GM19351 (cell line): ENCODE measurements at regions not wholly inside any gene's neighbourhood (a gene's known extent, or its start where the extent isn't known, plus 50 kb on each side); places are given as distances from the start of the nearest gene placed in this dataset.
"Not testable (repeated sequence)": the region's sequence is repeated elsewhere in the genome, so short reads cannot be mapped to it uniquely, and the experiment has no call there.

Experiments
- ATAC-seq: cut with Tn5 transposase; IDR thresholded peaks from one replicate; pipeline ENCODE4 v1.9.1; 2021; ENCODE audit warnings: mild to moderate bottlenecking, moderate library complexity; ENCODE audit not compliant: unreplicated experiment

DNA sequence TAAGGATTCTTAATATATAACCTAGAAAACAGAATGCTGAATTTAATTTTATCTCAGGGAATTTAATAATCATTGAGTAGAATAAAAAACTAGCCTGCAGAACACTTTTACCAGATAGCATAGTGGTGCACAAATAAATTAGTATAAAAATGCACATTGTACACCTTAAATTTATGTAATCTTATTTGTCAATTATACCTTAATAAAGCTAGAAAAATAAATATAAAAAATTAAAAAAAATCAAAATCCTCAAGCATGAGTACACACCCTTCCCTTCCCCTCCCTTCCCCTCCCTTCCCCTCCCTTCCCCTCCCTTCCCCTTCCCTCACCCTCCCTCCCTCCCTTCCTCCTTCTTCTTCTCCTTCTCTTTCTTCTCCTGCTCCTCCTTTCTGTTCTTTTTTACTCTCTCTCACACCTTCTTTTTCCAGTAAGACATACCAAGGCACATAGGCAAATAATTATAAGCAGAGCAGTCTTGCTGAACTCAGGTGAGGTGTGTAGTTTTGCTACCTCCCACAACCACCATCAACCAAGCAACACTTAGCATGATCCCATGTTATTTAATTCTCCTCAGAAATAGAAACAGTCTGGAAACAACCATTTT is 1395.0 kb downstream of the ZPLD1 start:
- ATAC-seq: no peak

GRCh38 chr3:103847081-103848062 is 1412.6 kb downstream of the ZPLD1 start:
- ATAC-seq: no peak

DNA sequence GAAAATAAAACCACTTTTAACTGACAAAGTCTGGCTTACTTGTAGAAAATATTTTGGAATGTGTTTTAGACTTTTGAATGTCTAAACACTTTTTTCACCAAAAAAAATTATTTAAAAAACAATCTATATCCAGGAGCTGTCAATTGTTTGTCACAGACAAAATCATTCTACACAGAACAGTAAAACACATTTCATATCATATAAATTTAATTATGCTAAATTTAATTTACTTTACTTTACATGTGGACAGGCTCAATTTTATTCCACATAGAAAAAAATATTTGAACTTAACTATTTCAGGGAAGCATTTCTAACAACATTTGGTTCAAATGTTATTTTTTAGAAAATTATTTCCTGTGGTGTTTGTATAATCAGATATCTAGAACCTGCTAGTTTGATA is 1417.0 kb downstream of the ZPLD1 start:
- no peak for ATAC-seq

DNA sequence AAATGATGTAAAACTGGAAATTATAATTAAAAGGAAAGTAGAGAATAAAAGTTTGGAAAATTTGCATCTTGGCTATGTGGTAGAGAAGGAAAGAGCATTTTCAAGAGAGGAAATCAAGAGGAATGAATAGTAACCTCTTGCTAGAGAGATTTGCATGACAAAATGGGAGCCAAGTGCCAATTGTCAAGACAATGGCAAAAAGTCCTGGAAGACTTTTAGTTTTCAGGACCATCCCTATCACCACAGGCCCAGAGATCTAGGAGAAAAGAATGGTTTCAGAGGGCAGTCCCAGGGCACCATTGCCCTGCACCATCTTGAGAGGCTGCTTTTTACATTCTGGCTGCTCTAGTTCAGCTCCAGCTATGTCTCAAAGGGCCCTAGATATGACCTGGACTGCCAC is 1427.6 kb downstream of the ZPLD1 start:
- no peak for ATAC-seq

DNA sequence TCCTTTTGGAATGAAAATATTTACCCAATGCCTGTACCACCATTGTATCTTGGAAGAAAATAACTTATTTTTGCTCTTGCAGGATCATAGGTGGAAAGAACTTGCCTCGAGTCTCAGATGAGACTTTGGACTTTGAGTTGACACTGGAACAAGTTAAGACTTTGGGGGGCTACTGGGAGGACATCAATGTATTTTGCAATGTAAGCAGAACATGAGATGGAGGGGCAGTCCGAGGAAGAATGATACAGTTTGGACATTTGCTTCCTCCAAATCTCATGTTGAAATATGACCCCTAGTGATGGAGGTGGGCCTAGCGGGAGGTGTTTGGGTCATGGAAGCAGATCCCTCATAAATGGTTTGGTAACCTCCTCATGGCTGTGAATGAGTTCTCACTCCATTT is 1428.6 kb downstream of the ZPLD1 start:
- no peak for ATAC-seq

DNA sequence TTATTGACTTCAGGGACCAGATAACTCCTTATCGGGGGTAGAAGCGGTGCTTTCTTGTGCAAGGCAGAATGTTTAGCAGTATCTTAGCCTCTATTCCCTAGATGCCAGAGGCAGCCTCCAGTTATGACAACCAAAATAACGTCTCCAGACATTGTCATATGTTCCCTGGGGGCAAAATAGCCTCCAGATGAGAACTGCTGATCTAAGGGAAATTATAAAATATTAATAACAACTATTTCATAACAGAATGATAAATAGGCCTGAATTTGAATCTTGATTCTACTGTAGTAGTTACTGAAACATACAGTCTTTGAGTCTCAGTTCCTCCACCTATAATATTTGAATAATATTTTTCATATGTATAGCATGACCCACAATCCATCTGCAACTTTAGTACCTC is 1431.3 kb downstream of the ZPLD1 start:
- no peak for ATAC-seq

DNA sequence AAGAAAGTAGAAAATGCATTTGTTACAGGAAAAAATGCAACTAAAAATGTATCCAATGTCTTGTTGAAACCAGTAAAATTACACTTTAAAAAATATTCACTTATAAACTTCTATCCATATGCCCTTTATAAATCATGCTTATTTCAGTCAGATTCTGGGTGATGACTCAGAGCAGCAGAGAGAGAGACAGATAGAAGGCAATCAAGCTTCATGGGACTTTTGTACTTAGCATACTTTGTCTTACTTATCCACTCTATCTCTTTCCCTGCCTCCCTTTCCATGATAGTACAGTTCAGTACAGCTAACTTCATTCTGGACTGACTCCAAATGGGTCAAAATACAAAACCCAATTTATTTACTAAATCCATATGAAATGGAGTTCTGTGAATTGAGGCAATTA is 1438.2 kb downstream of the ZPLD1 start:
- no peak for ATAC-seq

GRCh38 chr3:103873897-103874545 is 1439.2 kb downstream of the ZPLD1 start:
- ATAC-seq: no peak

DNA sequence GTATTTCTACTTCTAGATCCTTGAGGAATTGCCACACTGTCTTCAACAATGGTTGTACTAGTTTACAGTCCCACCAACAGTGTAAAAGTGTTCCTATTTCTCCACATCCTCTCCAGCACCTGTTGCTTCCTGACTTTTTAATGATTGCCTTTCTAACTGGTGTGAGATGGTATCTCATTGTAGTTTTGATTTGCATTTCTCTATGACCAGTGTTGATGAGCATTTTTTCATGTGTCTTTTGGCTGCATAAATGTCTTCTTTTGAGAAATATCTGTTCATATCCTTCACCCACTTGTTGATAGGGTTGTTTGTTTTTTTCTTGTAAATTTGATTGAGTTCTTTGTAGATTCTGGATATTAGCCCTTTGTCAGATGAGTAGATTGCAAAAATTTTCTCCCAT is 1447.0 kb downstream of the ZPLD1 start:
- ATAC-seq: not testable (repeated sequence)

DNA sequence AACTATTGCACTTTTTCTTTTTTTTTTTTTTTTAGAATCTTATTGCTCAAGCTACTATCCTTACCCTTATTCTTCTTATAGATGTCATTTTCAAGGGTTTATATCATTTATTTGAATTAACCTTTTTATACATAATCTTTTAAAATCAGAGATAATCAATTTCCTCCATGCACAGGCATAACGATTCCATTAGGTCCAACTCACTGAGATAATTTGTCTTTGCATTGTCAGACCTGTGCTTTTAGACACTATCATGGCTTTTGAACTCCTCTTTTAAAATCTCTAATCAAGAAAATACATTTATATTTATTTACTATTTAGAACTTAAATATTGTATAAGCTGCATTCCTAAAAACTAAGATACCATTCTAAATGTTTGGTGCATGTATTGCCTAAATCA is 1454.9 kb downstream of the ZPLD1 start:
- ATAC-seq: no peak

GRCh38 chr3:103894162-103894822 is 1459.5 kb downstream of the ZPLD1 start:
- ATAC-seq: no peak

- ATAC-seq: no peak
Measured at GRCh38 chr3:103899328-103899727, 1464.5 kb downstream of the ZPLD1 start.

DNA sequence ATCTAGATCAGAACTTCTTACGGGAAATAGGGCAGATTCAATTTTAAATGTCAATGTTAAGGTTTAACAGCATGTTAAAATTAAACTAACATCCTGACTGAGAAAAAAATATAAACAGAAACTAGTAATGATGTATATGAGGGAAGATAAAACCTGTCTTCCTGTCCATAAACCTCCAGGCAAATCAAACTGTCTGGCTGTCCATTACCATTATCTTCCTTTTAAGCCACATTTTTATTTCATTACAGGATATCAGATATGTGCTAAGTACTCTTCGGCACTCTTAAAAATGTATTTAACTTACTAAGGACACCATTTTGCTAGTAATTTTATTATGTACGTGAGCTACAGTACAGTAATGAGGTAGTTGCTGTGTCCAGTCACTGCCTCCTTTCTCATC is 1461.7 kb upstream of the ALCAM start:
- no peak for ATAC-seq

DNA sequence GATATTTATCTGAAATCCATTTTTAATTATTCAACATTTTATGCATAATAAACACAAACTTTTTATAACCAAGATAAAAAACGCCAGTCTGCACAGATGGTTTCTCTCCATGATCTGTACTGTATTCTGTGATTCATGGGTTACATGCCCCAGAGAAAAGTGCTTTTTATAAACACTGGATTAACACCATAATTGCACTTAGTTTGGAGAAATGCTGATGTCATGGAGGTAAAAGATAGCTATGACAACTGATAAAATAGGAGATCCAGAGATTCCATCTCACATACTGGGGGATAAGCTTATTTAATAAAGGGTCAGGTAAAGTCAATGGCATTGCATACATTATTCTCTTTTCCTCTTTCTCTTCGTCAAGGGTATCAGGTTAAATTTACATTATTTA is 1460.4 kb upstream of the ALCAM start:
- no peak for ATAC-seq

- ATAC-seq: no peak
Measured at GRCh38 chr3:103906808-103907207, 1459.9 kb upstream of the ALCAM start.

GRCh38 chr3:103907567-103907966 is 1459.1 kb upstream of the ALCAM start:
- no peak for ATAC-seq

DNA sequence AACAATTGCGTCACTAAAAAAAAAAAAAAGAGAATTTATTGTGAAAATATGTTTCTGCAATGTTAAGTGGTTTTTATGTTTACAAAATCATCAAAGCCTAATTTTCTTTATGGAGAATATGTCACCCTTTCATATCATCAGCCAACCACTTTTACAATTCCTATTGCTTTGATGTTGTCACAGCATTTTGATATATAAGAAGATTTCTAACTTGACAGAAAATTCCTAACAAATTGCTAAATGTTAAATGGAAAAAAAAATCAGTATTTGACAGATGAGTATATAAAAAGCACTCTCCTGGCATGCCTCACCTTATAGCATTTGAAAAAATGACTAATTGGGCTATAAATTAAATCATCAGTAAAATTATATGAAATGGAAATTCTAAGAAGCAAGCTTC is 1457.3 kb upstream of the ALCAM start:
- ATAC-seq: no peak

GRCh38 chr3:103918336-103918735 is 1448.4 kb upstream of the ALCAM start:
- ATAC-seq: no peak

DNA sequence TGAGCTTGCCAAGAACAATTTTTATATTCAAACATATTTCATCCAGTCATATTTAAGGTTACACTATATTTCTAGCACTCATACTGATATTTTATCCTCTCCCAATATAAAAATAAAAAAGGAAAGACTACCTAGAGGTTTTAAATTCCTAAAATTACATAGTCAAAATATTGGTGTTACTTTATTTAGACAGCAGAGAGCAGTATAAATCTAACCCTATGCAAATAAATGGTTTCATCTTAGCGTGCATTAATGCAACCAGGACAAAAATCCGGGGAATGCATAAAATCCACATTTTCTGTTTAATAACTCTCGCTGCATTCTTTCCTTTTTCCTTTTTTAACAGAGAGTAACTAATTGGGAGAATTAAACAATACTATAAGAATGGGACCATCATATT is 1447.4 kb upstream of the ALCAM start:
- no peak for ATAC-seq

- ATAC-seq: no peak
Measured at GRCh38 chr3:103923907-103924306, 1442.8 kb upstream of the ALCAM start.

GRCh38 chr3:103924544-103924943 is 1442.2 kb upstream of the ALCAM start:
- no peak for ATAC-seq
